HFF-Myc (cell line): ENCODE measurements at regions not wholly inside any gene's neighbourhood (a gene's known extent, or its start where the extent isn't known, plus 50 kb on each side); places are given as distances from the start of the nearest gene placed in this dataset.

Source experiments
- DNase-seq: peaks from one replicate; pipeline ENCODE4 v3.0.0-alpha.2; 2011; ENCODE audit warnings: low read depth; ENCODE audit errors: extremely low read depth
- H3K4me3 ChIP-seq: replicated peaks from 2 replicates; pipeline ENCODE4 v1.5.1; 2011; ENCODE audit warnings: low read depth, mild to moderate bottlenecking, control low read depth, low read length
- CTCF ChIP-seq: IDR thresholded peaks from 2 replicates; pipeline ENCODE4 v1.5.1; 2012; ENCODE audit warnings: mild to moderate bottlenecking, low read depth, low read length, control low read depth; ENCODE audit errors: missing control alignments

DNA sequence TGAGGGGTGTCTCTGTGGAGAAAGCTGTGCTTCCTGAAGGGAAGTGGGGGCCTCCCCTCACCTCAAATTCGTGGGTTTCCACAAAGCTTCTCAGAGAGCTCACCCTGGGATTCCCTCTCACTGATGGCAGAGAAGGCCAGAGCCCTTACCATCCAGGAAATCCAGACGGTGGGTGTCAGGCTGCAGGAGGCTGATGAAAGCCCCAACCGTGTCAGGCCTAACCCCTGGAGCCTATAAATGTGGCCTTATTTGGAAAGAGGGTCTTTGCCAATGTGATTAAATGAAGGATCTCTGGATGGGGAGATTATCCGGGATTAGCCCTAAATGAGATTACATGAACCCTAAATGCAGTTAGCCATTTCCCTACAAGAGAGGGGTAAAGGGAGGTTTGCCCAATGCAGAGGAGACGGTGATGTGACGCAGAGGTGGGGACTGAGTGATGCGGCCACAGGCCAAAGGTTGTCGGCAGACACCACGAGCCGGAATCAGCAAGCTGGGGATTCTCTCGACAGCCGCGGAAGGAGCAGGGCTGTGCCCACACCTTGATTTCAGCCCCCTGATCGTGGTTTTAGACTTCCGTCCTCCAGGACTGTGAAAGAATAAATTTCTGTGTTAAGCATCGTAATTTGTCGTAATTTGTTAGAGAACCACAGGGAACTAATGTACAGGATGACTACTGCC, 82.6 kb downstream of the TOMM20 start:
- no peak overlapping the region for H3K4me3 ChIP-seq
- DNase-seq, result no peak
- no peak for TF ChIP-seq CTCF

DNA sequence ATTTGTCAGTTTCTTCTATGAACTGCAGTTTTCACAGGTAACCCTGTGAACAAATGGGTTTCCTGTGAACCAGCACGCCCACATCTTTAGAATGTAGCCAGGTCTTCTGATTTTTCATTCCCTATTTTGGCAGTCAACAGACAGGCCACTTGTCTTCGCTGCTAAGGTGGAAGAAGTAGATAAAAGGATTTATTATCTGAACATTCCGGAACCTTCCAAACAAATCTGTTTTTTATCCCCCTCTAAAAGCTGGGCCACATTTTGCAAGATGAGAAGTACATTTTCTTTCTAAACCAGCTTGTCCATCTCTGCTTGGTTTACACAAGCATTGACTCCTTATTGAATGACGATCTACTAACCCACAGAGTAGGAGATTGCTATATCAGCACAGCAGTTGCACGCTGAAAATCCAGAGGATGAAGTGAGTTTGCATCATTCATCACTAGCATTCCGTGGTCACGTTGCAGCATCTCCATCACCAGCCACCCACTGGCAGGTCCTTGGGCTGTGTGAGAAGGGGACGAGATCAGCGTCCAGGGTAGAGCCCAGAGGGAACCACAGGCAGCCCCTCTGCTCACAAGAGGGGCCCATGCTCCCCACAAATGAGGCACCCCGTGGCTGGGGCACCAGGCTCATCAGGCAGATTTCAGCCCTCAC, 83.5 kb downstream of the TOMM20 start:
- TF ChIP-seq CTCF, result no peak
- no peak for DNase-seq

GRCh38 chr1:235043234-235043633, 85.4 kb downstream of the TOMM20 start:
- no peak for TF ChIP-seq CTCF
- H3K4me3 ChIP-seq, result no peak overlapping the region
- DNase-seq, result no peak

More for the DNA sequence above, 83.5 kb downstream of the TOMM20 start:
- H3K4me3 ChIP-seq, result no peak overlapping the region

DNA sequence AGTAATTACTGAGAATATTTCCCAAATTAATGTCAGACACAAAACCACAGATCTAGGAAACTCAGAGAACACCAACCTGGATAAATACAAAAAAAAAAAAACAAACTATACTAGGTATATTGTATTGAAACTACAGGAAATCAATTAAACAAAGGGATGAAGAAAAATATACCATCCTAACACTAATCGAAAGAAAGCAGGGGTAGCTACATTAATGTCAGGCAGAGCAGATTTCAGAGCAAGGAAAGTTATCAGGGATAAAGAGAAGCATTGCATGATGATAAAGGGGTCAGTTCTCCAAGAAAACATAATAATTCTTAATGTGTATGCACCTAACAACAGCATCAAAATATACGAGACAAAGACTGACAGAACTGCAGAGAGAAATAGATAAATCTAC, 89.9 kb downstream of the TOMM20 start:
- no peak for DNase-seq
- no peak for TF ChIP-seq CTCF
- no peak overlapping the region for H3K4me3 ChIP-seq

GRCh38 chr1:235035928-235036327, 92.7 kb downstream of the TOMM20 start:
- H3K4me3 ChIP-seq, result no peak overlapping the region
- TF ChIP-seq CTCF, result no peak
- DNase-seq, result no peak

DNA sequence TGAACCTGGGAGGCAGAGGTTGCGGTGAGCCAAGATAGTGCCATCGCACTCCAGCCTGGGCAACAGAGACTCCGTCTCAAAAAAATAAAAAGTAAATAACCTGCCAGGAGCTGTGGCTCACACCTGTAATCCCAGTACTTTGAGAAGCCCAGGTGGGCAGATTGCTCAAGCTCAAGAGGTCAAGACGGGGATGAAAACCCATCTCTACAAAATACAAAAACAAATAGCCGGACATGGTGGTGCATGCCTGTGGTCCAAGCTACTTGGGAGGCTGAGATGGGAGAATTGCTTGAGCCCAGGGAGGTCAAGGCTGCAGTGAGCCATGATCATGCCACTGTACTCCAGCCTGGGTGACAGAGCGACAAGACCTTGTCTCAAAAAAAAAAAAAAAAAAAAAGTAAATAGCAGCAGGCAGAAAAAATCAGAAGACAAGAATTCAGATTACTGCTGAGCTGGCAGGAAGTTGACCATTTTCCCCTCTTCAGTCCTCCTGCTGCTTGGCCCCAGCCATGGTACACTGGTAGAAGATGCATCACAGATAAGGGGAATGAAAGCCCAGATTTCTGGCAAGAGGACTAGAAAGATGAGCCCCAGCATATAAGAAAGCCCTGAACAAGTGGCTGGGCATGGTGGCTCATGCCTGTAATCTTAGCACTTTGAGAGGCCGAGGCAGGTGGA, 97.6 kb downstream of the TOMM20 start:
- H3K4me3 ChIP-seq, result no peak overlapping the region
- TF ChIP-seq CTCF, result no peak
- no peak for DNase-seq
